IPS-NIHi7 (cell line): ENCODE measurements at regions not wholly inside any gene's neighbourhood (a gene's known extent, or its start where the extent isn't known, plus 50 kb on each side); places are given as distances from the start of the nearest gene placed in this dataset.

Source experiments
- DNase-seq: peaks from one replicate; pipeline ENCODE4 v3.0.0; 2012; ENCODE audit warnings: mixed read lengths; ENCODE audit errors: extremely low spot score

DNA sequence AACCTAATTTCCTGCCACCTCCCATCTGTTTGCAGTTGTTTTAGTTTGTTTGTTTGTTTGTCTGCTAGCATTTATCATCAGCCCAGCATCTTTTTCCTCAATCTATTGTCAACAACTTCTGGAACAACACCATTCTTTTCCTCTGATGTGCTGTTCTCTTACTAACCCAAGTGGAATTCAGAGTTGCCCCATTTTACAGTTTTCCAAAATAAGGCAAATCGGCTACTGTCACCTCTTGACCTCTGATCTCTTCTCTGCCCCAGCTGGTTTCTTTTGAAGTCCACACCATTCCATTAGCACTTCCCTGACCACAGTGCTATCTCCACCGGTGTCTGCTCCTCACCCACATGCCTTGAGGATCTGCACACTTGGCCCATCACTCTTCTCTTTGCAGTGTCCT is 102.4 kb downstream of the EFNB2 start:
- DNase-seq, result no peak

DNA sequence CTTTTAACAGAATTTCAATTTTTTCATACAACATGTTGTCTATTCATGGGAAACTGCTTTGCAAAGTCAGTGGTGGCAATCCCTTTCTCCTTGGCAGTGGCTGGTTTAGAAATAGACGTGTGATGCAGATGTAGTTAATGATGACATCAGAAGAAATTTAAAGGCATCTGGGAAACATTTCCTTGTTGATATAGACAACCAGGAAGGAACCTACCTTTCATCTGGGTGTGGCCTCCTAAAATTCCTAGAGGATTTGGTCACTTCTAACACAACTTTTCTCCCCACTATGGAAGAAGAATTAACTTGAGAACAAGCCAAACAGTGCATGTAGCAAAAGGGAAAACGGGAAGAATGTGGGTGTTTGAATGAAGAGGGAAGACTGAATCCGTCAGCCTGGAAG is 102.8 kb downstream of the EFNB2 start:
- no peak for DNase-seq

DNA sequence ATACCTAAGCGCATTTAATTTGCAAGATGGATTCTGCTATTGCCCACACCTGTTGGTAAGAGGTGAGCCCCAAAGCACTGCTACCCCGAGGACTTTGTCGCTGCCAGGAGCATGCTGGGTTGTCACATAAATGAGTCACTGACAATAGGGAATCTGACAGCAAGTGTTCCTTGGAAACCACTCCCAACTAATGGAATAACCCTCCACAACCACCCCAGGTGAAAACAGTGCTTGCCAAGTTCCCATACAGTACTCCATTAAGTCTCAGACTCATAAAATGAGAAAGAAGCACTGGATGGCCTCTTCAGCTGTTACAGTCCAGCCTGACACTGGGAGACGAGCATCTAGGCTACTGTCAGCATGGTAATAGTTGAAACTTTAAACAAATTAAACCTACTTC is 108.6 kb downstream of the EFNB2 start:
- no peak for DNase-seq

DNA sequence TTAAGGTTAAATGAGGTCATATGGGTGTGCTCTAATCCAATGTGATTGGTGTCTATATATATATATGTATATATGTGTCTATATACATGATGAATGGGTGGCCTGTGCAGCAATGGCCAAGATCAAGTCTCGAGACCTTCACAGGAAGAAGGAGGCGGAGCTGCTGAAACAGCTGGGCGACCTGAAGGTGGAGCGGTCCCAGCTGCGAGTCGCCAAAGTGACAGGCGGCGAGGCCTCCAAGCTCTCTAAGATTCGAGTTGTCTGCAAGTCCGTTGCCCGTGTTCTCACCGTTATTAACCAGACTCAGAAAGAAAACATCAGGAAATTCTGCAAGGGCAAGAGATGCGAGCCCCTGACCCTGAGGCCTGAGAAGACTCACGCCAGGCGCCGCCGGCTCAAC is 109.8 kb downstream of the EFNB2 start:
- DNase-seq, result no peak

DNA sequence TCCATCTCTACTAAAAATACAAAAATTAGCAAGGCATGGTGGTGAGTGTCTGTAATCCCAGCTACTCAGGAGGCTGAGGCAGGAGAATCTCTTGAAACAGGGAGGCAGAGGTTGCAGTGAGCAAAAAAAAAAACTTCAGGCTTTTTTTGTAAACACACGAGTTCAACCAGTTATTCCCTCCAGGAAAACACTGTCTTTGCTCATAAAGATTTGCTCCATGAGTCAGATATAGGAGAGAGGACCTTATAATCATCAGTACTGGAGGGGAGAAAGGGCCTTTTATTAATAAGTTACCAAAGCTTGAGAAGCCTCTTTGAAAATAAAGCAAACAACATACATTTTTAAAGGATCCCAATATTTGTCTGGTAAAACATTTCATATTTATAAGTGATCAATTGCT is 110.7 kb downstream of the EFNB2 start:
- DNase-seq, result no peak

DNA sequence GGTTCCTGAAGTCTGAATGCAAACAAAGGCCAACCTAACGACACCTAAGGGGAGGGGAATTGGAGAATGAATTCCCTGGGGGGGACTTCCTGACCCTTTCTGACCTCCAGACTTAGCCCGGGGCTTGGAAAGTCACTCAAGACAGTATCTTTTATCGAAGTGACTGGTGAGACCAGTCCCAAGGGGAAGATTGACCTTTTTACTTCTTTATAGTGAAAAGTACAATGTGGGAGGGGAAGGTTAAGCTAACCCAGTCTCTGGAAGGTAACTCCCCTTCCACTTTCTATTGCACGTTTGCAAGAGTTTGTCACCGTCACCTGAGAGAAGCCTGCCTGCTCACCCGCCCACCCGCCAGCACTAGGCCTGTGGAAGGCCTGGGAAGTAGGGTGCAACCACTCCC is 111.9 kb downstream of the EFNB2 start:
- no peak for DNase-seq

DNA sequence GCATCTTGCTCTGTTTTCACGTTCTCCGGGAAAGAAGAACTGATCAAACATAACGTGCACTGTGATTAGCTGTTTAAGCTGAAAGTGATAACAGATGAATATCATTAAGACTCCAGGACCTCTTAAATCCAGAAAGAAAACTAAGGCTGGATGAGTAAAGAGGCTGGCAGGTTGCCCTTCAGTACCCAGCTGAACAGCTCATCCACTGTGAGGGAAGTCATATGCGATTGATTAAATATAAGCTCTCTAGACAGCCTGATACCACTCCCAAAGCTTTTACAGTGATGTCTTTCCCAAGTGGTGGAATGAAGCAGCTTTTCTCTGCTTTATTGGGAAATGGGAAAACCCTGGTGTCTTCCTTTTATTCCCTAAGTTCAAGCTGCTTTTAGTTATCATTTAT is 116.9 kb downstream of the EFNB2 start:
- no peak for DNase-seq

DNA sequence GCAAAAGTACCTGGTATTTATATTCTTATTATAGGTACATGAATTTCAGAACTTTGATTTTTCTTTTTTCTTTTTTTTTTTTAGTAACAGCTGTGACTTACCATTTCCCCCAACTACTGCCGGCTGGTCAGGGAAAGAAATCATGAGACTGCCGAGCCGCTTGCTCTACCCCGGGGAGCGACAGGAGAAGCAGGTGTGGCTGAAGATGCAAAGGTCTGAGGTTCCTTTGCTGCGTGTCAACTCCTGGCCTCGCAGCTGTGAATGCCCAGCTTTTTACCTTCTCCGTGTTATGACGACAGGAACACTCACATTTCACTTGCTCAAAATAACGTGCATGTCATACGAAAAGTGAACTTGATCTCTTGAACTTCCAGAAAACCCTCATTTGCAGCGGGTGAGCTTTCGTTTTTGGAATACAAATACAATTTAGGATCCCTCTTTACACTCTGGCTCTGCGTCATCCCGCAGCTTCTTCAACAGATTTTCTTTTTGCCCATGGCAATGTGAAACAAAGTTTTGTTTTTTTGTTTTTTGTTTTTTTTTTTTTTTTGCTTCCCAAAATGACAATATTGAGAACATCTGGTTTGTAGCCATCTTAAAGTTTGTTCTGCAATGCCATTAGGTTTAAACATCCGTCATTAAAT is 117.9 kb downstream of the EFNB2 start:
- peak; percentile 31 for DNase-seq

DNA sequence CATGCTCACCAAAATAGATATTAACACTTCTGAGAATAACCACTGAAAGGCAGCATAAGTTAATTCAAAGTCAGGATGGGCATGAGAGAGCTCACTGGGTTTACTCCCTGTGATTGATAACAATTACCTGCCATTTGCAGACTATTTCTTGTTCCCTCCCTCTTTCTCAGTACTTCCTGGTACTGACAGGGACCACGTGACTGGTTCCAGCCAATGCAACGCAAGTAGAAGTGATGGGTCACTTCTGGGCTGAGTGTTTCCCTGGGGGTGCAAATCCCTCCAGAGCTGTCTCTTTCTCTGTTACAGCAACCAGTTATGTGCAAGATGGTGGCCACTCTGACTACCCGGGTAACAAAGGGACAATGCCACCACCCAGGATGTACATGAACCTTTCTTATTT is 118.8 kb downstream of the EFNB2 start:
- DNase-seq, result no peak

DNA sequence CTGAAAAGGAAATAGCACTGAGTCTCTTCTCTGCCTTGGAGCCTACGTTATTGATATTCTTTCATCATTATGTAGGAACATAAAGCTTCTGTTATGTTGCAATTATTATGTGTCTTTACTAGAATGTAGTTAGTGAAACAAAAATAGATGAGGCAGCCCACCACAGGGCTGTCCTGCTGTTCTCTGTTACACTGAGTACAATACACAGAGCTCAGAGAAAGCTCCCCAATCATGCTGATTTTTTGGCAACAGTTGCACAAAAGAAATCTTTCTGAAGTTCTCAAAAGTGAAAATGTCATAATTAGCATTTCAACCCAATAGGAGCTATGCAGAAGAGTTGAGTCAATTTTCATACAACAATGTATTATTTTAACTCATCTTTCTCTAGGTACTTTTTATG is 119.5 kb downstream of the EFNB2 start:
- DNase-seq, result no peak

DNA sequence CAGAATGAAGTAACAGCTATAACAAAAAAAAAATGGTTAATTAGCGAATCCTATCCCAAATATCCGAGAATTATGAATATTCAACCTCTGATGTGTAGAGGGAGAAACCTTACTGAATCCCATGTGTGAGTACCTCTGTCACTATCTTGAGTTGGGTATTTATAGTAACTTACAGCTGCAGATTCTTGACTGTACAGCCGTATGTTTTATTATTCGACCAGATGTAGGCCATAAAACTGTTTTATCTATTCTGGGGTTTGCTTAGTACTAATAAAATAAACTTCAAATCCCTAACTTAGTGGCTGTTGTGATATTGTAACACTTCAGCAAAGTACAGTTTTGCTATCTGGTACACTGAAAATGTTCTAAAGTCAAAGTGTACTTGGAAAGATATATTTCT is 120.0 kb downstream of the EFNB2 start:
- no peak for DNase-seq

DNA sequence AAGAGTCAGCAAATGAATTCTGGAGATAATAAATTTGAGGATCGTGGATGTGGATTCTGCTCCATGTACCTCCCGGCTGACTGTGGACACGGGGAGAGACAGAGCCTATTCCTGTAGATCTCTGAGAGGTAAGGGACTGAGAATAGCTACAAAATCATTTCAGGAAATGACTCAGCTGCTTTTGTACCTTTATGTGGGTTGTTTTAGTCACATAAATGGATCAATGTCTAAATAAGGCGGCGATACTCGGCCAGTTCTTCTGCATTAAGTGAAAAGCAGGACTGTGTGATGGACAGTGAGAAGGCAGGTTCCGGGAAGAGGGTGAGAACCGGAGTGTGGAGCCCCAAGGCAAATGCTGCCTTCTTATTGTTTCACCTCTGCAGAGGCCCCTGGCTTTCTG is 128.1 kb downstream of the EFNB2 start:
- DNase-seq, result no peak

DNA sequence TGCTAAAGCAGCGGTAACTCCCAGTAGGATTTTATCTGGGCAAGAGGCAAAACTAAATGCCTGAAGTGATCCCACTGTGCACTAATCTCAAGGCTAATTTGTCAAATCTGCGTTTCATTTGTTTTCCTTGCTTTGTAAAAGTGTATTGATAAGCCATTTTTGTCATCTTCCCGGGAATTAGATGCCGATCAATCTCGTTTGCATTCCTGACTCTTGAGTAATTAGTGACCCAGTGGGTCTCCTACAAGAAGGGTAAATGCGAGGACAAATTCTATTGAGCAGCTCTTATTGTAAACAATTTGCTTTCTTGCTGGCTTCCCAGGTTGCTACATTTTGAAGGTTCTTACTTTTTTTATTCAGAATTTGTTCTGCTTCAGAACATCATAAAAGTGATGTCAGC is 129.7 kb downstream of the EFNB2 start:
- DNase-seq, result no peak

DNA sequence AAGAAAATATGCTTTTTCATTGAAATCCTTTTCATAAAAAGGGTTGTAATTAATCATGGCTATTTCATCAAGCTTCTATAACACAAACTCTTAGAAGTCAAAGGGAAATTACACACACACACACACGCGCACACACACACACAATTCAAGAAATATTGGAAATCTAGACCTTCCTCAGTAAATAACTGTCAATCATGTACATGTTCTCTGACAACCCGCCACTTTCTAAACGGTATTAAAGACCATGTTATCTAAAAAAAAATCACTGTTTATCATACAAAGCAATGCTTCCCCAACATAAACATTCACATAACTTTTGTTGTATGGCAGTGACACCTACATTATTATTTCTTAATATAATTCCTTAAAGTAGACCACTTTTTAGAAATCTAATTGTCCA is 132.2 kb downstream of the EFNB2 start:
- no peak for DNase-seq

DNA sequence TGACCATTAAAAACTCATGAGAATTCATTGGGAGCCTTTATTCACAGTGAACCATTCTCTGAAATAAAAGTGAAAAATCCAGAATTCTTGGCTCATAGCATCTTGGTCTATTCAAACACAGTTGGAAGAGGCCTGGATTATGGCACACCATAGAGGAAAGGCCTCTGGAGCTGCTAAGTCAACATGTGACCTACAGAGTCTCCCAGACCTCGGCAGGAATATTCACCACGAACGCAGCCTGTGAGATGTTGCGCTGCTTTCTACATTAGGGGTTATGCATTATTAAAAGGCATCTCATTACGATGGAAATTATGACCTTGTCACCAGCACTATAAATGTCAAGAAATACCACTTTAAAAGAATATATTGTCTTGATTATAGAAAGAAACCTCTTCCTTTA is 132.6 kb downstream of the EFNB2 start:
- no peak for DNase-seq

DNA sequence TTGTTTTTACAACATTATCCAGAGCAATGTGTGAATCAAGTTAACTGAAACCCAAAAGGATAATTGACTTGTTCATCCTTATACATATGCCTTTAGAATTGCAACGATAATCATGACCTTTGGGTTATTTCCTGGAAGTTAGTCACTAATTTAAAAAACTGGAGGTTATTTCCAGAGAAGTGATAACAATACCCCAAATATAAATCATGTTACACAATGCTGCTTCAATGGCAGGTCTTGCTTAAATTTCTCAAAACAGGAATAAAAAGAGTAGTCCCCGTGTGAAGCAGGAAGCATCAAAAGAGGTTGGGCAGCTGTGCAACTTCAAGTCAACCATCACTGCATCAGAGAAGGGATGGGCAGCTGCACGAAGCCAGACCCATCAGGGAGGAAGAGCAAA is 134.4 kb downstream of the EFNB2 start:
- no peak for DNase-seq

DNA sequence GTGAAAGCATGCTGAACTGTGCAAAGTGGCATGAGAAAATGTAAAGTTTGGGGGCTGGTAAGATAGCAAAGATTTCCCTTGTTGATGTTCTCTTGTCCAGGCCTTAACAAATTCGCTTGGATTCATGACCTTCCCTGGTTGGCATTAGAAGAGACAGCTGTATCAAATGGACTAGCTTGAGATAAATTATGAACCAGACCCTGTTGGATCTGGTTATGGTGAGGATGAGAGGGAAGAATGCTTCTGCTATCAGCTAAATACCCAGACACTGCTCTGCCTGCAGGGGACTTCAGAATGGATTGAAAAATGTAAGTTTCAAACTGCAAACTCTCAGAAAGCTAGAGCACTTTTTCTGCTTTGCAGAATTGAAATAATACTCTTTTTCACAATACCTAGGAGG is 135.2 kb downstream of the EFNB2 start:
- DNase-seq, result no peak

DNA sequence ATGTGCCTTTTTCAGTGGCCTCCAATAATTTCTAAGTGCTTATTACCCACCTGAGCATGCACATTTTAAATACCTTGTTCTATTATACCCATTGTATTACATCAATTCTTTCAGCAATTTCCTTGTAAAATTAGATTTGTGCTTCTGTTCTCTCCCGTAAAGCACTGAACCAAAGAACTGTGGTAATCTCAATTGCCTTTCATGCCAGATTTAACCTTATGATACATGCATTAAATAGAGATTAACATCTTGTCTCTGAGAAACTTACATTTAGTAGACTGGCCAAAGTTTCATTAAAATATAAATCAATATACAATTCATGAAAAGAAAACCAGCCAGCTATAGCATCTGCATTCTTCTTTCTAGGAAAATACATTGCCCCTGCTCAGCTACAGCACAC is 137.2 kb downstream of the EFNB2 start:
- DNase-seq, result no peak

DNA sequence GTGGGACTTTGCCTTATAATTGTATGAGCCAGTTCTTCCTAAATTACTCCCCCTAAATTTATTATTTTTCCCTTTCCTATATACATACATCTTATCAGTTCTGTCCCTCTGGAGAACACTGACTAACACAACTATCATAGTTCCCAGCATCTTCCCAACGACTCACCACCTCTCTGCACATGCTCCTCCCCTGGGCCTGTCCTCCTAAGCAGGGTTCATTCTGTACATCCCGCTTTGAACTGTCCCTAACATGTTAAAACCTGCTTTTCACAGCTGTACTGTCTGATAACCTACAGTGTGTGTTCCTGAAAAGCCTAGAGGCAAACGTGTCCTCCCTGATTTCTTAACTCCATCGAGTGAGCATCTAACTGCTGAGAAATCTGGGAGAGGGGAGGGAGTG is 141.7 kb downstream of the EFNB2 start:
- DNase-seq, result no peak

DNA sequence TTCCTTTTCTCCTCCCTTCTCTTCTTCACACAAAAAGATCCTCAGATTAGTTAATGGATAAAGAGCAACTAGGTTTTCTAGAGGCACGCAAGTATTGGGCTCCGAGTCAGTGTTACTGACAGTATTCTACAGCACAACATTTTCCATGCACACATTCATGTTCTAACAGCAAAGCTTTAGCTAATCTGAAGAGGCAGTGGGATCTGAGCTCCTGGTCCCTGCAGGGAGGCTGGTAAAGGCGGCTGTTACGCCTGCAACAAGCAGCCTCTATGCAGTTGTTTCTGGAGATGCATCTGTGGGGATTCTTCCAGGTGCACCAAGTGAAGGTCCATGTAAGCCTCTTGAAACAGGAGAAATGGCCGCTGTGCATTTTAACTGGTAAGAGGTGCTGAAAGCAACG is 143.8 kb downstream of the EFNB2 start:
- no peak for DNase-seq

DNA sequence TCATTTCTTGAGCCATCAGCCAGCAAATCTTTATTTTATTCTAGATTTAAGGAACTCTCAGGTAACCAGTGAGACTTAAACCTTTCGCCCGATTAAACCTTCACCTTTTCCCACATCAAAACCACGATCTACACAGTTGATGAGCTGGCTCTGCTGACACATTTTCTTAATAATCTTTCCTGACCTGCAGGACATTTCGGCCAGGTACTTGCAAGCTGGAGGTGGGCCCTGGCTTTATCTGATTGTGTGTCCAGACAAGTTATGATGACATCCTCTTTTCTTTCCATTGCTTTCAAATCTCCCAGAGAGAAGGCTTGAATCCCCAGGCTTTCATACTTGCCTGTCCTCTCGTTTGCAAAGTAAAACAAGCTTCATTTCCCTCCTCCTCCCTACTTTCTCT is 144.2 kb downstream of the EFNB2 start:
- no peak for DNase-seq

DNA sequence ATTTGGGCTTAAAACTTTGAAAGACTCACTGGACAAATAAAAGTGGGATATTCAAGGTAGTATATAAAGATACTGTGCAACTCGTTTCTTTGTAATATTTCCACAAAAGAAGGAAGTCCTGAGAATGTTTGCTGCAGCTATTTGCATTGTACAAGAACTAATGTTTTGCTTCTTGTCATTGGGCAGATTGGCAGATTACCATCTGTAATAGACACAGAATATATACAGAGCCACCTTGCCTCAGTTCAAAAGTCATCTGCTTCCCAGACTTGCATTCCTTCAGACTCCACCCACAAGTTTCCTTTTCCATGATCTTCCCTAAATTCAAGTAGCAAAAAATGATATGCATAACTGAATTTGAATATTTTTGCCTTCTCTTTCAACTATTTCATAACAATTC is 145.1 kb downstream of the EFNB2 start:
- DNase-seq, result no peak

DNA sequence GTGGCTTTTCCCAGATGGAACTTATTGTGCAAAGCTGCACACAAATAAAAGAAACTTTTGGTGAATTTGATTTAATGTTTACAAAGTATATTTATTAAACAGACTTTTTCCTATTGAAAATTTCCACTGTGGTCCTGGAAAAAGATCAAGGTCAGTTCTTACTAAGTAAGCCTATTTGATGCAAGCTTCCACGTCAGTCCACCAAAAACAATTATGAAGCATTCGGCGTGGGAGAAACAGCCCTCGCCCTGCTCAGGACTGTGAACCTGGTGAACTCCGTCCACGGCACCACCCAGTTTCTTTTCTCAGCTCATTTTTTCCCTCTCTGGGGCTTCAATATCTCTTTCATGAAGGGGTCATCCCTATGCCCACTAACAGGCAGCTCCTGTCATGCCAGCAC is 149.8 kb downstream of the EFNB2 start:
- no peak for DNase-seq

DNA sequence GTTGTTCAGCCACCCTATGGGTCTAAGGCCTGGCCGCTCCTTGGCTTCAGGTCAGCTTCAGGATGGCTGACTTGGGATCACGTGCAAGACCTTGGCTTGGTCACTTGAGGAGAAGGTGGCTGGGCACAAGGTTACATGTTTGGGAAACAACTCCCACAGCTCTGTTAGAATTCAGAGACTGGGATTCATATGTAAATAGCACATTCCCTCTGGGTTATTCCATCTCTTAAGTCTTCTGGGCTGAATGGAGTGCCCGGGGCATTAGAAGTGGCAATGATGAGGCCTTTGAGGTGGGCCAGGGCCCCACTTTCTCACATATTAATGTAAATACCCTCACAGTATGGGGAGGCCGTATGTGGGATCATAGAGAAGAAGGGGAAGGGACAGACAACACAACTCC is 150.9 kb downstream of the EFNB2 start:
- DNase-seq, result no peak

DNA sequence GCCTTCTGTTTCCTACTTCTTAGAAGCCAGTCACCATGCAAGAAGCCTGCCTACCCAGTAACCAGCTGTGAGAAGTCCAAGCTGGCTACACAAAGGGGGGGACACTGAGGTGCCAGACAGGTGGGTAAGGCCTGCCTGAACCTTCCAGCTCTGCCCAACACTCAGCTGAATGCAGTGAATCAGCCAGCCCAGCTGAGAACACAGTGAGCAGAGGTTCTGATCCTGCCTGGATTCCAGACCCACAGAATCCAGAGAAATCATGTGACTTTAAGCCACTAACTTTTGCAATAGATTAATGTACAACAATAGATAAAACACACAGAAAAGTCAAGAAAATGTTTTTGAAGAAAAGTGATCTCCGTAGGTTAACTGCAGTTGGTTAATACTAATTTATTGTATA is 151.7 kb downstream of the EFNB2 start:
- DNase-seq, result no peak
